NT2/D1 (cell line): ENCODE measurements at regions not wholly inside any gene's neighbourhood (a gene's known extent, or its start where the extent isn't known, plus 50 kb on each side); places are given as distances from the start of the nearest gene placed in this dataset.
A peak's percentile ranks its signal among the peaks of the same experiment; 100 is the strongest.

Source experiments
- DNase-seq: peaks from one replicate; pipeline ENCODE4 v3.0.0-alpha.2; 2011; ENCODE audit warnings: low read depth, low spot score
- H3K27me3 ChIP-seq: 2 replicates; pipeline ENCODE4 v1.6.0; 2011; ENCODE audit warnings: mild to moderate bottlenecking; ENCODE audit not compliant: insufficient read length, insufficient read depth
- H3K36me3 ChIP-seq: 2 replicates; pipeline ENCODE4 v1.6.1; 2011; ENCODE audit warnings: mild to moderate bottlenecking, low read length, mixed read lengths; ENCODE audit not compliant: insufficient read depth, insufficient read length
- H3K4me1 ChIP-seq: 2 replicates; pipeline ENCODE4 v1.5.1; 2011; ENCODE audit not compliant: insufficient read depth, insufficient read length
- H3K4me3 ChIP-seq: 2 replicates; pipeline ENCODE4 v1.5.1; 2011; ENCODE audit warnings: low read depth; ENCODE audit not compliant: insufficient read length
- H3K9ac ChIP-seq: 2 replicates; pipeline ENCODE4 v1.6.0; 2011; ENCODE audit warnings: low read depth; ENCODE audit not compliant: insufficient read length
- H3K9me3 ChIP-seq: 2 replicates; pipeline ENCODE4 v1.5.1; 2011; ENCODE audit warnings: mild to moderate bottlenecking, low read length; ENCODE audit not compliant: insufficient read depth
- SUZ12 ChIP-seq: IDR thresholded peaks from 2 replicates; pipeline ENCODE4 v1.6.1; 2011; ENCODE audit not compliant: insufficient read length, insufficient read depth; ENCODE audit errors: extremely low read depth
- YY1 ChIP-seq: IDR thresholded peaks from 2 replicates; pipeline ENCODE4 v1.6.1; 2011; ENCODE audit not compliant: insufficient read length, insufficient read depth
- ZNF274 ChIP-seq: IDR thresholded peaks from 2 replicates; pipeline ENCODE4 v1.6.1; 2011; ENCODE audit warnings: mild to moderate bottlenecking, low read depth, low read length

- DNase-seq = no peak
- Histone ChIP-seq H3K4me1 (no peaks in the 10 kb centered on the region), H3K27me3 (no peaks in the 10 kb centered on the region), H3K9ac (no peak overlapping the region), H3K9me3 (no peaks in the 10 kb centered on the region), H3K4me3 (no peak overlapping the region), H3K36me3 (no peaks in the 10 kb centered on the region)
- no peak for TF ChIP-seq SUZ12
- TF ChIP-seq YY1 = no peak
- no peak for TF ChIP-seq ZNF274
Measured at GRCh38 chr7:32175099-32175498, 104.9 kb upstream of the PDE1C start.

- Histone ChIP-seq H3K4me3 (no peak overlapping the region), H3K9ac (no peak overlapping the region), H3K27me3 (no peaks in the 10 kb centered on the region), H3K9me3 (no peaks in the 10 kb centered on the region), H3K4me1 (no peaks in the 10 kb centered on the region), H3K36me3 (no peaks in the 10 kb centered on the region)
- TF ChIP-seq YY1 (no peak), ZNF274 (no peak)
- no peak for DNase-seq
Measured at GRCh38 chr7:32171248-32171647, 101.0 kb upstream of the PDE1C start.

DNA sequence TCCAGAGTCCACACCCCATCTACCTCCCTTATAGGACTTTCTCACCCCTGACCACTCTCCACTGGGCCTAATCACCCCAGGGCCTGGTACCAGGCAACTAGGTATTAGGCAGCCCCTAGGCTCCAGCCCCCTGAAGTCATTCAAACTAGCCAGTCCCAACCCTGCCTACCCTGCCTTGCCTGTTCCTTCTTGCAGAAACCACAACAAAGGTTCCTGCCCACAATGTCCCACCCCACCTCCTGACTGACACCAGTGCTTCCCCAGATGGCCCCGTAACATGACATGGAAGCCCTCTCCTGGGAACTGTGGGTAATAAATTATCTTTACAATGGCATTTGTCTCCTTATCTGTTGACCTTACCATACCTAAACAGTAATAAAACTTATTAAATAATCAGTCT lies 100.6 kb upstream of the PDE1C start:
- TF ChIP-seq YY1 = no peak
- TF ChIP-seq ZNF274 = no peak
- no peak for TF ChIP-seq SUZ12
- H3K4me1 ChIP-seq = no peaks in the 10 kb centered on the region
- no peaks in the 10 kb centered on the region for H3K9me3 ChIP-seq

DNA sequence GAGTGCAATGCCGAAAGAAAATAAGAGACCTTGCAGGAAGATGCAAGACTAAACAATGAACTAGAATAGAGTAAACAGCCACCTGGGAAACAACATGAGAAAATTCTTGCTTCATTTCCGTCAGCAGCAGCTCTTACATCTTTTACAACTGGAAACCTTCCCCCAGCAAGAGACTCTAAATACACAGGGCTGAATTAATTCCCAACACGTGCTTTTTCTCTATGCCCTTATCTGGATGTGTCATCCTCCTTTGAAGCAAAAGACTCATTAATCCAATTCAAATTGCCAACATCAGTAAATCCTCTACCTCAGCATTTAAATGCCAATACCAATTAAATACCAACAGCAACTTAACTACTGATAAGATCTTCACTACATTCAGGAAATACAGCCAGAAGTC lies 99.0 kb upstream of the PDE1C start:
- Histone ChIP-seq H3K27me3 (no peaks in the 10 kb centered on the region), H3K36me3 (no peaks in the 10 kb centered on the region), H3K4me1 (no peaks in the 10 kb centered on the region), H3K9ac (no peak overlapping the region), H3K4me3 (no peak overlapping the region), H3K9me3 (no peaks in the 10 kb centered on the region)
- no peak for DNase-seq
- no peak for TF ChIP-seq SUZ12
- no peak for TF ChIP-seq ZNF274
- TF ChIP-seq YY1 = no peak

More for the DNA sequence above, 100.6 kb upstream of the PDE1C start:
- Histone ChIP-seq H3K27me3 (no peaks in the 10 kb centered on the region), H3K36me3 (no peaks in the 10 kb centered on the region), H3K9ac (no peak overlapping the region), H3K4me3 (no peak overlapping the region)
- no peak for DNase-seq

GRCh38 chr7:32167815-32168214 lies 97.6 kb upstream of the PDE1C start:
- TF ChIP-seq YY1 (no peak), SUZ12 (no peak), ZNF274 (no peak)
- Histone ChIP-seq H3K36me3 (no peaks in the 10 kb centered on the region), H3K9ac (no peak overlapping the region), H3K4me1 (no peaks in the 10 kb centered on the region), H3K4me3 (no peak overlapping the region), H3K27me3 (no peaks in the 10 kb centered on the region), H3K9me3 (no peaks in the 10 kb centered on the region)
- DNase-seq = no peak

- no peak for DNase-seq
- Histone ChIP-seq H3K36me3 (no peaks in the 10 kb centered on the region), H3K9me3 (no peaks in the 10 kb centered on the region), H3K4me3 (no peak overlapping the region), H3K4me1 (no peaks in the 10 kb centered on the region), H3K9ac (no peak overlapping the region), H3K27me3 (no peaks in the 10 kb centered on the region)
- TF ChIP-seq ZNF274 (no peak), SUZ12 (no peak), YY1 (no peak)
Measured at GRCh38 chr7:32167256-32167655, 97.0 kb upstream of the PDE1C start.

DNA sequence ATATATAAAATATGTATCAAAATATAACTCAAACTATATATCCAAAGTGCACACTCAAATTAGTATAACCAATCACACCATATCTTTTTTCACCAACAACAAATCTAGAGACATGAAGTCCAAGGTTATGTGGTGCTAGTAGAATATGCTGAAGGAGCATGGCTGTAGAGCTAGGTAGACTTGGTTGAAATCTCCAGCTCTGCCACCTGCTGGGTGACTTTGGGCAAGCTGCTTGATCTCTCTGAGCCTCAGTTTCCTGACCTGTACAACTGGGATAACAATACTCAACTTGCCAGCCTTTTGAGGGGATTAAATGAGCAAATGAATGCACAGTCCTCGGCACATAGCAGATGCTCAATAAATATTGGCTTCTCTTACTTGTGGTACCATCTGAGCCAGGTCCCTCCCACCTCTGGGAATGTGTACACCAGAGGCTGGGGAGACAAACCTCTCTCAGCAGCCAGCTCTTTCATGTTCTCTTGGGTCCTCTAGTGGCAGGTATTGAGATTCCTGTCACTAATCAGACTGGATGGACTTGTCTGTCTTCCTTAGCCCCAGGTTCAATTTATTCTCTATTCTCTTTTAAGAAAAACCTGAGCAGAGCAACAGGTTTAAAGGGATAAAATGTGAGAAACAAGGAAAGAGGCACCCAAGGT lies 94.3 kb upstream of the PDE1C start:
- DNase-seq = peak; percentile 56
- TF ChIP-seq ZNF274 = no peak
- no peak for TF ChIP-seq SUZ12
- TF ChIP-seq YY1 = no peak
- no peaks in the 10 kb centered on the region for H3K4me1 ChIP-seq
- H3K9ac ChIP-seq = no peak overlapping the region
- H3K4me3 ChIP-seq = no peak overlapping the region
- H3K9me3 ChIP-seq = no peaks in the 10 kb centered on the region
- no peaks in the 10 kb centered on the region for H3K27me3 ChIP-seq
- no peaks in the 10 kb centered on the region for H3K36me3 ChIP-seq
